GM12891 (cell line): ENCODE measurements at regions not wholly inside any gene's neighbourhood (a gene's known extent, or its start where the extent isn't known, plus 50 kb on each side); places are given as distances from the start of the nearest gene placed in this dataset.
A peak's percentile ranks its signal among the peaks of the same experiment; 100 is the strongest.

Experiments
- DNase-seq: peaks from one replicate; pipeline ENCODE4 v3.0.0; 2011; ENCODE audit warnings: low spot score; ENCODE audit not compliant: insufficient read length
- FAIRE-seq: peaks from 2 replicates; lab custom pipeline; 2011; peaks lifted over from hg19 to GRCh38; lab: Jason Lieb, UNC
- PAX5 ChIP-seq: IDR thresholded peaks from 2 replicates; pipeline ENCODE4 v1.6.1; 2011; ENCODE audit warnings: low read length, moderate library complexity, mild to moderate bottlenecking; ENCODE audit not compliant: insufficient read depth, severe bottlenecking
- POLR2A ChIP-seq: IDR thresholded peaks from 2 replicates; pipeline ENCODE4 v1.6.1; 2011; ENCODE audit warnings: low read depth, low read length, control low read depth
- POLR2AphosphoS5 ChIP-seq: IDR thresholded peaks from 2 replicates; pipeline ENCODE4 v1.6.1; 2011; ENCODE audit warnings: low read depth, low read length, control low read depth
- POU2F2 ChIP-seq: IDR thresholded peaks from 2 replicates; pipeline ENCODE4 v1.6.1; 2011; ENCODE audit warnings: low read depth, mild to moderate bottlenecking, control low read depth, low read length, moderate library complexity
- SPI1 ChIP-seq: IDR thresholded peaks from 2 replicates; pipeline ENCODE4 v1.6.1; 2011; ENCODE audit warnings: low read depth, low read length, control low read depth
- TAF1 ChIP-seq: IDR thresholded peaks from 2 replicates; pipeline ENCODE4 v1.6.1; 2011; ENCODE audit warnings: low read depth, low read length, control low read depth

DNA sequence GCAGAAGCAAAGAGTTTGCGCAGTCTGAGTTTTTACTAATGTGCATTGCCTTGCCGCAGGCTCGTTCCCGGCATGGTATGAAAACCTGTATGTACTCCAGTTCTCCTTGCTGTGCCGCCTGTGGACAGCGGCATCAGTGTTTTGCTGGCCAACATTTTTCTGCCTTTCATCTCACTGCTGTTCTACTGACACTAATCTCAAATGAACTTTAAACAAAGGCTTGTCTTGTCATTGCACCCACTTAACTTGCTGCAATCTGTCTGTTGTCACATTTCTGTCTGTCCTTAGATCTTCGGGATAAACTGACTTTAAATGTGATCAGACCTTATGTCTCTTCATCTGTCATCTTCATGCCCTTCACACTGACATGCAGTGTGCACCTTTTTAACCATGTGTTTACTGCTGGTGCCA is 71.7 kb upstream of the ZNRF2 start:
- FAIRE-seq (peak; percentile 20), DNase-seq (no peak)
- TF ChIP-seq PAX5 (no peak), POLR2AphosphoS5 (no peak), TAF1 (no peak), POU2F2 (no peak), POLR2A (no peak), SPI1 (no peak)

DNA sequence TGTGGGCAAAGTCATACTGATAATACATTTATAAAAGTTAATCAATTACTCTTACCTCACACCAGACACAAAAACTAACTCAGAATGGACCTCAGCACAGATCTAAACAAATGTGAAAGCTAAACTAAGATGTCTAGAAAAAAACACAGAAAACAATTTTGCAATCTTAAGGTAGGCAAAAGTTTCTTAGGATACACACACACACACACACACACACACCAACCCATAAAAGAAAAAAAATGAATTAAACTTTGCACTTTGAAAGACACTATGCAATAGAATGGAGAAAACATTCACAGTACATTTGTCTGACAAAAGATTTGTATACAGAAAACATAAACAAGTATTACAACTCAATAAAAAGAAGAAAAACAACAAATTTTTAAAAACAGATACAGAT is 70.8 kb upstream of the ZNRF2 start:
- FAIRE-seq (no peak), DNase-seq (no peak)
- TF ChIP-seq TAF1 (no peak), POLR2A (no peak), SPI1 (no peak), POLR2AphosphoS5 (no peak), POU2F2 (no peak), PAX5 (no peak)

DNA sequence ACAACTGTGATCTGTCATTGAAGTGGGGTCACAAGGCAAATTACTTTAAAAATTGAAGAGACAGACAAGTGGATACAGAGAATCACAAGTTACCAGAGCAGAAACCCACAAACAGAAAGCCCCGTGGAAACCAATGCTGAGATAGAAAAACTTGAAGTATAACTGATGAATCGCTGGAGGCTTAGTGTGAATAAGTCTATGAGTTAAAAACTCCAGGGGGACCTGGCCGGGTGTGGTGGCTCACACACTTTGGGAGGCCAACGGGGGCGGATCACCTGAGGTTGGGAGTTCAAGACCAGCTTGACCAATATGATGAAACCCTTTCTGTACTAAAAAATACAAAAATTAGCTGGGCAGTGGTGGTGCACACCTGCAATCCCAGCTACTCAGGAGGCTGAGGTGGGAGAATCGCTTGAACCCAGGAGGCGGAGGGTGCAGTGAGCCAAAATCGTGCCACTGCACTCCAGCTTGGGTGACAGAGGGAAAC is 69.7 kb upstream of the ZNRF2 start:
- no peak for TF ChIP-seq POLR2A
- no peak for TF ChIP-seq TAF1
- no peak for TF ChIP-seq POLR2AphosphoS5
- TF ChIP-seq PAX5 = no peak
- DNase-seq = no peak
- FAIRE-seq = no peak

DNA sequence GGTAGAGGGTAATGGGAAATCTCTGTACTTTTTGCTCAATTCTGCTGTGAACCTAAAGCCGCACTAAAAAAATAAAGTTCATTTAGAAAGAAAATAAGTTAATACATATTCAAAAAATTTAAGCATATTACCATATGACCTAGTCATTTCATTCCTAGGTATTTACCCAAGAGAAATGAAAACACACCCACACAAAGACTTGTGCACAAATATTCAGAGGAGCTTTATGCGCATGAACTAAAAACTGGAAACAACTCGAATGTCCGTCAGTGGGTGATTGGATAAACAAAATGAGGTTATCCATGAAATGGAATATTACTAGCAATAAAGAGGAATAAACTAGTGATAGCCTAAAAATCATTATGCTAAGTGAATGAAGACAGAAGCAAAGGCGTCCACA is 62.6 kb upstream of the ZNRF2 start:
- TF ChIP-seq SPI1 (no peak), POLR2AphosphoS5 (no peak), POU2F2 (no peak), POLR2A (no peak), PAX5 (no peak)
- FAIRE-seq = no peak

DNA sequence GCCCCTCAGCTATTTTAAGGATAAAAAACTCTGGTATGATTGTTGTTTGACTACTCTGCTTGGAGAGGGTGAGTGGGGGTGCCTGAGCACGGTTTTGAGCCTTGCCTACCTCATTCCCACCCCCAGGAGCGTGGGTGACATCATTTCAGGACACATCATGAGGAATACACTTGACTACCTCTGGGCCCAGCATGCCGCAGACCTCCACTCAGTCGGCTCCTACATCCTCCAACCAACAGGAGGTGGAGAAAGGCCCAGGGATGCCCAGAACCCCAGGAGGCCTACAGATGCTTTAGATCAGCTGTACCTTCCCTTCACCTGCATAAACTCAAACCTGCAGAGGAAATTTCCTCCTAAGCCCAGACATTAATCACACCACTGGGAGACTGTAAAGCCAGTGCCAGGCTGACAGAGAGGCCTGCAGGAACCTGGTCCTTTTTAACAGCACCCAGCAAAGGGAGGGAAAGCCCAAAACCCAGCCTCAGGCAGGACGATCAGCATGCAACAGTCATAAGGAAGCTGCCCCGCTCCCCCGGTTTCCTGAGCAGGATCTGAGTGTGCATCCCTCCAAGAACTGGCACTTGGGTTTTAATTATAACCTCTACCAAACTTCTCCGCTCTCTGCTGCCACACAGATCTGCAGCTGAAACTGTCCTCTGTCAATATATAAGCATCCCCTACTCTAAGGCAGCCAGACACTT is 61.7 kb upstream of the ZNRF2 start:
- TF ChIP-seq SPI1 (no peak), POU2F2 (no peak)
- DNase-seq (no peak), FAIRE-seq (no peak)

More for the DNA sequence above, 62.6 kb upstream of the ZNRF2 start:
- no peak for DNase-seq

DNA sequence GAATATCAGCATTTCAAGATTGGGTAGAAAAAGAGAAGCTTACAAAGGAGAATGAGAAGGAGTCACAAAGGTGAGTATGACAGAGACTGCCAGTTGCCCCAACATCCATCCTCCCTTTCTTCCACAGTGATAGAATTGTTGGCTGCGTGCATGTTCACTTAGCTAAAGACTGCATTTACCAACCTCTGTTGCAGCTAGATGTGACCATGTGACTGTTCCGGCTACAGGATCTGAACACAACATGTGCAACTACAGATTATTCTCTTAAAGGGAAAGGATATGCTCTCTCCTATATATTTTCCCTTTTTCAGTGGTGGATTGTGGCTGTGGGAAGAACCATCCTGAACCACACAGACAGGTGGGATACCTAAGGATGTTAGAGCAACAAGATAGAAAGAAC is 60.5 kb upstream of the ZNRF2 start:
- FAIRE-seq = peak; percentile 9
- TF ChIP-seq SPI1 (no peak), PAX5 (no peak), POLR2A (no peak), TAF1 (no peak), POLR2AphosphoS5 (no peak), POU2F2 (no peak)
- no peak for DNase-seq

DNA sequence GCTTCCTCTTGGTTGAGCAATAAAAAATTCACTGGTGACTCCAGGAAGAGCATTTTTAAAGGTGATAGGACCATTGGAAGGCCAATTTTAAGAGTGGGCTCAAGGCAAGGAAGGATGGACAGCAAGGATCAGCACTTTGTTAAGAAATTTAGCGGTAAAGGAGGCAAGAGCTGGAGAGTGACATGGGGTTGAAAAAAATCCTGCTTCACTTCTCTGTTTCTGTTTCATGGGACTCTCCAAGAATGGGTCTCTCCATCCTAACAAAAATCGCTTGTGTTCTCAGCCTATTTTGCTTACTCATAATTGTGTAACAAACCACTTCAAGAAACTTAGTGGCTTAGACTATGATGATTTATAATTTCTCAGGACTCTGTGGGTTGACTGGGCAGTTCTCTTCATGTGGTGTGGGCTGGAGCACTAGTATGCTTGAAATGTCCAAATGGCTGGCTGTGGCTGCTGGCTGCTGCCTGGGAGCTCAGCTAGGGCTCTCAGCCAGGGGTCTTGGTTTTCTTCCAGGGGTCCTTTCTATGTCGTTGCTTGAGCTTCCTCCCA is 59.8 kb upstream of the ZNRF2 start:
- TF ChIP-seq POU2F2 = no peak
- TF ChIP-seq SPI1 = peak; percentile 73
- peak; percentile 9 for FAIRE-seq
- no peak for DNase-seq

DNA sequence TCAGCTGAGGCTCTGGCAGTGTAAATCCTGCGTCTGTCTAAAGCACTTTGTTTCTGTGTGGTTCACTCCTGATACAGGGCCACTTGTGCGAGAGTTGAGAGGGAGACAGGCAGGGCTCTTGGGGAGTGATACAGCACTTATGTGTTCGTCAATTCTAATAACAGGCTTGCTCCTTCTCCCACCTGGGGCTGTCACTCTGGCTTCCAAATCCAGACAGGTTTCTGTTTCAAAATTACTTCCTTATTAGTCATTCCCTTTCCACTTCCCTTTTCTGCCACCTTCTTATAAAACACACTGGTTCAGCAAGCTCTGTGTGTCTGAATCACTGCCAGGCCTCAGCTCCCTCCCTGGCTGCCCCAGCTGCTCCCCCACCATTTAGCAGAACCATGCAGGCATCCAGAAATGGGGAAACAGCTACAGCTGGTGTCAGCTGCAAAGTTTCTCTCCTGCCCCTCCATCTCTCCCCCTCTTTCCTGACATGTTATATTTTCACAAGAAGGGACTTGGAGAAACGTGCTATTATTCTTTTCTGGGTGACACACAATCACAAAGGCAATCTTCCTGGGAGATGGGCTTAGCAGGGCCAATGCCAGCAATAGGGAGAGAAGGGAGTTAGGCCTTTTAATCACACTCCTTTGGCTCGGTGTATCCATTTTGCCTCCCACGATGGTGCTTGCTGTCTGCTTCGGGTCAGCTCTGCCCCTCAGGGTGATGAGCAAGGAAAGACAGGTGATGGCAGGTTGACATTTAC is 58.4 kb upstream of the ZNRF2 start:
- DNase-seq = no peak
- FAIRE-seq = peak; percentile 74
- no peak for TF ChIP-seq PAX5
- TF ChIP-seq SPI1 = peak; percentile 99
- TF ChIP-seq POLR2A = no peak

DNA sequence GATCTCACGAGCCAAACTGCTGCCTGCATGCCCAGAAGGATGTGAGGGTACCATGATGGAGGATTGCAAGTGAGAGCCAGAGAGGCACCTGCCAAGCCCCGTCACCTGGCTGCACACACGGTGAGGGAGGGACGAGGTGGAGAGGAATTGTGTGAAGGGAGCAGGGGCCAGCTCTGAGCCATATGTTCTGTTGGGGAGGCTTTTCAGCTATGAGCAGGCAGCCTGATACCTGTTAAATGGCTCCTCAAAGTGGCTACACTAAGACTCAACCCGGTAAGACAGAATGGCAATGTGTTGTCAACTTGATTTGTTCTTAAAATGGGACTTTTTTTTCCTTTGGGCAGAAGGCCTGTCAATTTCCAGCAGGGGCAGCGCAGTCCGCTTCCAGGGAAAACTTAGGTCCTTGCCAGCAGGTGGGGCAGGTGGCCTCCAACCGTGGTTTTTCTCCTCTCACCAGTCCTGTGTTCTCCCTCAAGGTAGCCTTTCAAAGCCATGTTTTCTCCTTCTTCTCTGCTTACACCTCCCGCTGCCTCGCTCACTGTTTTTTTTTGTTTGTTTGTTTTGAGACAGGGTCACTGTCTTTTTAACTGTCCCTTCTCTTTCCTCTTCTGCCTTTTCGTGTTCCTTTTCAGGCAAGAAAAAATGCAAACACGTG is 57.7 kb upstream of the ZNRF2 start:
- FAIRE-seq (no peak), DNase-seq (no peak)
- TF ChIP-seq POLR2AphosphoS5 (no peak), POLR2A (no peak)

DNA sequence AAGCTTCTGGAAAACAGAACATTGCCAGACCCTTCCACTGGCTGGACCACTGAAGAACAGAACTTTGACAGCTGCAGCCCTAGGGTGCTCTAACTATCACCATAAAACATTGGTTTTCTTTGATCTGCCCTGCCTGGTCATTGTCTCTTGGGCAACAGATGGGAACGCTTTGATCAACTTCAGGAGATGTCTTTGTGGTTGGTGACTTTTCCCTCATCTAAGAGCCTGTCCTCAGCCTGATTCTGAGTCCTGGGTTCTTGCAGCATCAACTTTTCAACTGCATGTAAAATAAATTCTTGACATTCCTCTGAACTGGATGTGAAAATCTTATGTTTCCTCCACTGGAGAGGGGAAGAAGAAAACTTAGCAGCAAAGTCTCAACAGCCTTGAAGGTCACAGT is 53.1 kb upstream of the ZNRF2 start:
- DNase-seq (no peak), FAIRE-seq (no peak)
- TF ChIP-seq PAX5 (no peak), POU2F2 (no peak), POLR2A (no peak), POLR2AphosphoS5 (no peak), SPI1 (no peak), TAF1 (no peak)
